Natural killer cell (primary cell): ENCODE measurements at regions not wholly inside any gene's neighbourhood (a gene's known extent, or its start where the extent isn't known, plus 50 kb on each side); places are given as distances from the start of the nearest gene placed in this dataset.

Source experiments
- ATAC-seq, 3 donors: fragments of 150-1000 bp in 2 of 3; fragments of 200-7000 bp in 1 of 3; cut with Tn5 transposase; 1 replicate in 1 of 3; 2 replicates in 2 of 3; pipeline ENCODE4 v1.10.0; 2021; ENCODE audit warnings: mild to moderate bottlenecking in 2 of 3, moderate library complexity in 2 of 3
- DNase-seq, 2 donors: peaks; one replicate each; pipeline versions ENCODE4 v3.0.0 to v3.0.0-alpha.2; 2013 to 2021; ENCODE audit warnings: mixed read lengths in 1 of 2
- H3K27ac ChIP-seq: one replicate; pipeline ENCODE4 v1.5.1; 2013; ENCODE audit warnings: mild to moderate bottlenecking, low read length
- H3K27me3 ChIP-seq: one replicate; pipeline ENCODE4 v1.6.1; 2013; ENCODE audit warnings: low read length; ENCODE audit not compliant: control insufficient read depth, insufficient read depth
- H3K36me3 ChIP-seq: one replicate; pipeline ENCODE4 v1.6.1; 2013; ENCODE audit warnings: low read length; ENCODE audit not compliant: control insufficient read depth, insufficient read depth
- H3K4me1 ChIP-seq: one replicate; pipeline ENCODE4 v1.6.1; 2013; ENCODE audit warnings: low read length; ENCODE audit not compliant: control insufficient read depth, insufficient read depth
- H3K4me3 ChIP-seq: one replicate; pipeline ENCODE4 v1.5.1; 2013; ENCODE audit warnings: low read length
- H3K9me3 ChIP-seq: one replicate; pipeline ENCODE4 v1.6.1; 2013; ENCODE audit warnings: low read length; ENCODE audit not compliant: control insufficient read depth, insufficient read depth
- H3K27ac Mint-ChIP-seq, 2 donors: one replicate each; pipeline ENCODE4 v1.8.0; 2022; ENCODE audit warnings: mild to moderate bottlenecking in 2 of 2, mixed read lengths in 2 of 2, moderate library complexity in 1 of 2
- H3K27me3 Mint-ChIP-seq, 2 donors: one replicate each; pipeline ENCODE4 v1.8.0; 2022; ENCODE audit warnings: low read depth in 2 of 2, mixed read lengths in 2 of 2
- H3K36me3 Mint-ChIP-seq: one replicate; pipeline ENCODE4 v1.8.0; 2022; ENCODE audit warnings: mixed read lengths
- H3K4me1 Mint-ChIP-seq, 2 donors: one replicate each; pipeline ENCODE4 v1.8.0; 2022; ENCODE audit warnings: mixed read lengths in 2 of 2
- H3K4me3 Mint-ChIP-seq: one replicate; pipeline ENCODE4 v1.8.0; 2022; ENCODE audit warnings: mild to moderate bottlenecking, moderate library complexity, mixed read lengths
- H3K9me3 Mint-ChIP-seq, 2 donors: one replicate each; pipeline ENCODE4 v1.8.0; 2022; ENCODE audit warnings: mixed read lengths in 2 of 2
- CTCF ChIP-seq: fragments of 200-600 bp; IDR thresholded peaks from one replicate; pipeline ENCODE4 v1.8.0; 2022; ENCODE audit warnings: antibody characterized with exemption
- WGBS: methylation state at CpG from one replicate; pipeline ENCODE4 v1.1.7; 2013; ENCODE audit warnings: missing lambda C conversion rate; ENCODE audit not compliant: insufficient coverage; 5-methylcytosine and 5-hydroxymethylcytosine counted together
- intact Hi-C: fragments of 100-400 bp; cut with micrococcal nuclease; formaldehyde crosslinking; loops from one replicate; pipeline ENCODE4 v1.14.2; 2022

- no peaks in the 10 kb centered on the region for H3K9me3 Mint-ChIP-seq
- H3K27me3 Mint-ChIP-seq: peaks cover 5 to 14% of the 10 kb centered on the region in 2 donors
- Histone ChIP-seq H3K9me3 (no peaks in the 10 kb centered on the region), H3K27me3 (peaks cover 2% of the 10 kb centered on the region), H3K27ac (no peak overlapping the region), H3K4me3 (no peak overlapping the region), H3K36me3 (no peaks in the 10 kb centered on the region), H3K4me1 (no peaks in the 10 kb centered on the region)
- DNase-seq: no peak
- no peak overlapping the region for H3K4me3 Mint-ChIP-seq
- H3K36me3 Mint-ChIP-seq: no peaks in the 10 kb centered on the region
- no peak overlapping the region for H3K27ac Mint-ChIP-seq
- WGBS: 80% methylated on average over 13 of the region's 13 CpGs
- intact Hi-C loops: no loop called here
- TF ChIP-seq CTCF: no peak
- H3K4me1 Mint-ChIP-seq: no peaks in the 10 kb centered on the region
- no peak for ATAC-seq
These were observed 145.2 kb downstream of the WSCD1 start for GRCh38 chr17:6215071-6216035.

- Histone ChIP-seq H3K36me3 (no peaks in the 10 kb centered on the region), H3K27me3 (peaks cover 2% of the 10 kb centered on the region), H3K9me3 (no peaks in the 10 kb centered on the region), H3K27ac (no peak overlapping the region), H3K4me3 (no peak overlapping the region), H3K4me1 (no peaks in the 10 kb centered on the region)
- Mint-ChIP-seq H3K9me3 (no peaks in the 10 kb centered on the region), H3K27ac (no peak overlapping the region), H3K4me3 (no peak overlapping the region), H3K4me1 (no peaks in the 10 kb centered on the region), H3K27me3 (peaks cover 7 to 14% of the 10 kb centered on the region in 2 donors), H3K36me3 (no peaks in the 10 kb centered on the region)
- ATAC-seq (no peak), DNase-seq (no peak)
- intact Hi-C loops: no loop called here
- WGBS: 93% methylated on average over 4 of the region's 4 CpGs
- TF ChIP-seq CTCF: no peak
These were observed 143.7 kb downstream of the WSCD1 start for GRCh38 chr17:6213859-6214258.

GRCh38 chr17:6212766-6213165, 142.6 kb downstream of the WSCD1 start:
- DNase-seq: no peak
- Histone ChIP-seq H3K27ac (no peak overlapping the region), H3K4me3 (no peak overlapping the region), H3K4me1 (no peaks in the 10 kb centered on the region), H3K27me3 (peaks cover 2% of the 10 kb centered on the region), H3K9me3 (no peaks in the 10 kb centered on the region), H3K36me3 (no peaks in the 10 kb centered on the region)
- Mint-ChIP-seq H3K36me3 (no peaks in the 10 kb centered on the region), H3K4me1 (no peaks in the 10 kb centered on the region), H3K27me3 (peaks cover 7 to 8% of the 10 kb centered on the region in 2 donors), H3K9me3 (no peaks in the 10 kb centered on the region), H3K4me3 (no peak overlapping the region), H3K27ac (no peak overlapping the region)
- WGBS: 73% methylated on average over 5 of the region's 5 CpGs
- ATAC-seq: no peak
- intact Hi-C loops: no loop called here
- no peak for TF ChIP-seq CTCF
